GM12873 (cell line): ENCODE measurements at regions not wholly inside any gene's neighbourhood (a gene's known extent, or its start where the extent isn't known, plus 50 kb on each side); places are given as distances from the start of the nearest gene placed in this dataset.

Source experiments
- TF ChIP-seq, protein P1 (sequence below): IDR thresholded peaks from 2 replicates; pipeline ENCODE4 v1.5.1; 2012; ENCODE audit warnings: low read depth, mild to moderate bottlenecking, moderate library complexity, low read length, control low read depth; ENCODE audit not compliant: insufficient read depth; ENCODE audit errors: missing control alignments

GRCh38 chr2:66875941-66876462 is 441.1 kb downstream of the MEIS1 start:
- TF ChIP-seq, protein P1, sequence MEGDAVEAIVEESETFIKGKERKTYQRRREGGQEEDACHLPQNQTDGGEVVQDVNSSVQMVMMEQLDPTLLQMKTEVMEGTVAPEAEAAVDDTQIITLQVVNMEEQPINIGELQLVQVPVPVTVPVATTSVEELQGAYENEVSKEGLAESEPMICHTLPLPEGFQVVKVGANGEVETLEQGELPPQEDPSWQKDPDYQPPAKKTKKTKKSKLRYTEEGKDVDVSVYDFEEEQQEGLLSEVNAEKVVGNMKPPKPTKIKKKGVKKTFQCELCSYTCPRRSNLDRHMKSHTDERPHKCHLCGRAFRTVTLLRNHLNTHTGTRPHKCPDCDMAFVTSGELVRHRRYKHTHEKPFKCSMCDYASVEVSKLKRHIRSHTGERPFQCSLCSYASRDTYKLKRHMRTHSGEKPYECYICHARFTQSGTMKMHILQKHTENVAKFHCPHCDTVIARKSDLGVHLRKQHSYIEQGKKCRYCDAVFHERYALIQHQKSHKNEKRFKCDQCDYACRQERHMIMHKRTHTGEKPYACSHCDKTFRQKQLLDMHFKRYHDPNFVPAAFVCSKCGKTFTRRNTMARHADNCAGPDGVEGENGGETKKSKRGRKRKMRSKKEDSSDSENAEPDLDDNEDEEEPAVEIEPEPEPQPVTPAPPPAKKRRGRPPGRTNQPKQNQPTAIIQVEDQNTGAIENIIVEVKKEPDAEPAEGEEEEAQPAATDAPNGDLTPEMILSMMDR = no peak

- TF ChIP-seq, protein P1 = no peak
These were observed 451.0 kb downstream of the MEIS1 start for GRCh38 chr2:66885775-66886383.

DNA sequence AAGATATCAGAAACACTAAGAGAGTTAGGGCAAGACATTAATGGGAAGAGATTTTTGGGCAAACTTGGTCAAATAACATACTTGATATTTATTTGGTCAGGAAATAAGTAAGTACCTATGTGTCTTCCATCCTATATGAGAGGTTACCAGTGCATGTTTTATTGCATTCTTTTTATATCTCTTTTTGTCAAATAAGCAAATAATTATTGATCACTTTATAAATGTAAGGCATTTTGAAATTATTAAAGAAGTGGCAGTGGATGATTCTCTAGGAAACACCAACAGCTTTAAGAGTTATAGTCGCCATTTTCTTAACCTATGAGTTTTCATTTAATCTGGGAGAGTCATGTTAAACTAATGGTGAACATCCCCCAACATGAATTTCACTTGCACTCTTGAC is 453.3 kb downstream of the MEIS1 start:
- TF ChIP-seq, protein P1 = no peak

DNA sequence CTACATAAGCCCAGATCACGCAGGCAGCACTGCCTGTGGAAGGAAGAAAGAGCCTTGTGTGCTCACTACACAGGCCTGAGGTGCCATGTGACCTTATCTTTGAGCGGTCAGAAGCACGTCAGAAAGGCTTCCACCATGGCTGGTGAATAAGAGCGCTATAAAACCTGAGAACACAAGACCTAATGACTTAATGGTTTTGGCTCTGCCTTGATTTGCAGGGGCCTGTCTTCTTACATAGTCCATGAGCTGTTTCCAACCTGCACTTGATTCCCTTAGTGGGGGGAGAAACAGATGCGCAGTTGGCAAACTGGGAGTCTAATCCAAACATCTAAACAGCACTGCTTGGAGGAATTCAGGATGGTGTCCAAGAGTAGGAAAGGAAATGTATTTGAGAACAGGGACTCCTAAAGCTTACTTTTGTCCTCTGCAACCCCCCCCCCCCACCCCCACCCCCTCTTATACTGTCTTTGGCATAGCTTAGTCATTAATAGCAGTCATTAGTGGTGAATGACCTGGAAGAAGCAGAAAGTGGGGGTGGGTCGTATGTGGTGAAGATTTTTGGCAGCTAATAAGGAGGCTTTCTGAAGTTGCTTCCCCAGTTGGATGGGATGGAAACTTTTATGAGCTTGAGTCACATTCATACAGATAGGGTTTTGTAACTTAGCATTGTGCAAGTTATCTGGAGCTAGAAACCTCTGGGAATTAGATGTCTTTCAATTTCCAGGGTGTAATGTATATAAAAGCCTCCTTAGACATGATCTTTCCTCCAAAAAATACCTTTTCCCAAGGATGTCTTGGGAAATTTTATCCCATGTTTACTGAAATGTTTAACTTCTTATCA is 454.1 kb downstream of the MEIS1 start:
- TF ChIP-seq, protein P1 = no peak

GRCh38 chr2:66889632-66889882 is 454.6 kb downstream of the MEIS1 start:
- TF ChIP-seq, protein P1 = no peak

DNA sequence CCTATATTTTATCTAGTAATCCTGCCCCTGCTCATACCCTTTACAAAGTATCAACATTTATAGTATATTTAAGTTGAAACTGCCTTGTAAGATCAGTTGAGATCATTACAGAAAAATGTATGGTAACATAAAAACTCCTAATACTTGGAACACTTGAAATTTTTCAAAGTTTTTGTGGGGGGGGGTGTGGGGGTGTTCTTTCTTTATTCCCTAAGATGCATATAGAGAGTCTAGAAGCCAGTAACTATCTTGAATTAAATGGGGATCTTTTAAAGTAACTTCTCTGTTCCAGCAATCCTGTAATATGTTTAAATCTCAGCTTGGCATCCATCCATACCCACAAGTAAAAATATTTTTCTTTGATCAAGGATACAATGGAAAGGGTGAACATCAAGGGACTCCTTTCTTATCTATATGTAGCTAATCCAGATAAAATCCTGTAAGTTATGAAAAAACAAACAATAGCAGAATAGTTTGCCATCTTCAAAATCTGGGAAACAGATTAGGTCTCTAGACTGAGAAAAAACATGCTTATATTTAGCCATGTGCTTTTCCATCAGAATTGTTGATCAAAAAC is 455.3 kb downstream of the MEIS1 start:
- TF ChIP-seq, protein P1 = no peak

DNA sequence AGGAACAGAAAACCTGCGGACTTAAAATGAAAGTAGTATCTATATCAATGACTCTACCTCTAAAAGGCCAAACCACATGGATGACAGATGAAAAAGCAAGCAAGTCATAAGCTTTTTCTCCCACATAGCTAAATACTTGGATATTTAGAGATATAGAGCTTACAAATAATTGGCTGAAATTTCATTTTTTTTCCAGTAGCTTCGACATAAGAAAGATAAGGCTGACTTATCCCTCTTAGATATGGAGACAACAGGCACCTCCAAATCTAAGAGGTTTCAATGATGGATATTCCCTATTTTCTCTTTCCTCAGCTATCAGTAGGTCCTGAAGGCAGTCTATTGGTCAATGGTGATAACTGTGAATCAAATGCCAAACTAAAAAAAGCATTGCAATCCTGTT is 460.3 kb downstream of the MEIS1 start:
- TF ChIP-seq, protein P1 = no peak
